GM12892 (cell line): ENCODE measurements at regions not wholly inside any gene's neighbourhood (a gene's known extent, or its start where the extent isn't known, plus 50 kb on each side); places are given as distances from the start of the nearest gene placed in this dataset.
"Not testable (repeated sequence)": the region's sequence is repeated elsewhere in the genome, so short reads cannot be mapped to it uniquely, and the experiment has no call there.

ENCODE experiments used
- POLR2A ChIP-seq: IDR thresholded peaks from 2 replicates; pipeline ENCODE4 v1.6.1; 2011; ENCODE audit warnings: low read depth, low read length, control low read depth
- POLR2AphosphoS5 ChIP-seq: IDR thresholded peaks from 2 replicates; pipeline ENCODE4 v1.6.1; 2011; ENCODE audit warnings: low read depth, low read length, control low read depth
- TAF1 ChIP-seq: IDR thresholded peaks from 2 replicates; pipeline ENCODE4 v1.6.1; 2011; ENCODE audit warnings: low read depth, mild to moderate bottlenecking, control low read depth, low read length, borderline replicate concordance

- not testable (repeated sequence) for TF ChIP-seq POLR2A, POLR2AphosphoS5, TAF1
These were observed 417.2 kb downstream of the KIF20B start for GRCh38 chr10:90118567-90118966.
